Uterus (tissue), 2 donors: ENCODE measurements at regions not wholly inside any gene's neighbourhood (a gene's known extent, or its start where the extent isn't known, plus 50 kb on each side); places are given as distances from the start of the nearest gene placed in this dataset.

Experiments
- POLR2A ChIP-seq, 2 donors: fragments of 450-650 bp; IDR thresholded peaks; one replicate each; pipeline ENCODE4 v1.6.1; 2016; ENCODE audit warnings: antibody characterized with exemption in 2 of 2, mild to moderate bottlenecking in 1 of 2, moderate library complexity in 1 of 2
- TF ChIP-seq, protein P1 (sequence below), 4 experiments: fragments of 200-600 bp in 2 of 4; fragments of 450-650 bp in 2 of 4; sonication (generic) in 2 of 4; IDR thresholded peaks; one replicate each; pipeline ENCODE4 v1.5.1; 2016 to 2019; ENCODE audit warnings: antibody characterized with exemption in 4 of 4, mild to moderate bottlenecking in 2 of 4, moderate library complexity in 1 of 4

DNA sequence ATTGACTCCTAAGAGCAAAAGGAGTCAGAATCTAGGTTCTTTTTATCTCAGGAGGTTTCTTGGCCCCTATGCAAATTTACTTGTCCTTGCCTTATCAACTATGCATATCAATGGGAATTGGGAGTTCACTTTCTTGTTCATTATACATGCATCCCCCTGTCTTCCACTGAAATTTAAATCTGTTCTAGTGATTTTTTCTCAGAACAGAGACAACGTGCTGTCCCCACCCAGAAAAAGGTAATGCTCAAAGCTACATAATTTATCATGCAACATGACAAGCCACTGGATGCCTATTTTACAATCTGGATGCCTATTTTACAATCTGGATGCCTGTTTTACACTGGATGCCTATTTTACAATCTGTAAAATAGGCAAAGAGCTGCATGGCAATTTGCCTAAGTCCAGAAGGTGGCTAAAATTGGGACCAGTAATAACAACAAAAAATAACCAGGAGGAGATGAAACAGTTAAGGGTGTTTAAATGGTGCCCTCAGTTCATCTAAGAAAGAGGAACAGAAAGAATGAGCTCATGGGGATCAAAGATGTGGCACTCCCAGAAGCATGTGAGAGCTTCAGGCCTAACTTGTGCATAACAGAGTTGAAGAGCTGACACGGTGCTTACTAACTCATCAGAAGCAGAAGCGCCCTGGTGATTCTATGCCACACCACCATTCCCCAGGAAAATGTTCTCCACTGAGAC is 537.8 kb upstream of the BOD1L1 start:
- no peak for TF ChIP-seq POLR2A (IDR thresholded peaks at IDR 0.05)
- TF ChIP-seq, protein P1, sequence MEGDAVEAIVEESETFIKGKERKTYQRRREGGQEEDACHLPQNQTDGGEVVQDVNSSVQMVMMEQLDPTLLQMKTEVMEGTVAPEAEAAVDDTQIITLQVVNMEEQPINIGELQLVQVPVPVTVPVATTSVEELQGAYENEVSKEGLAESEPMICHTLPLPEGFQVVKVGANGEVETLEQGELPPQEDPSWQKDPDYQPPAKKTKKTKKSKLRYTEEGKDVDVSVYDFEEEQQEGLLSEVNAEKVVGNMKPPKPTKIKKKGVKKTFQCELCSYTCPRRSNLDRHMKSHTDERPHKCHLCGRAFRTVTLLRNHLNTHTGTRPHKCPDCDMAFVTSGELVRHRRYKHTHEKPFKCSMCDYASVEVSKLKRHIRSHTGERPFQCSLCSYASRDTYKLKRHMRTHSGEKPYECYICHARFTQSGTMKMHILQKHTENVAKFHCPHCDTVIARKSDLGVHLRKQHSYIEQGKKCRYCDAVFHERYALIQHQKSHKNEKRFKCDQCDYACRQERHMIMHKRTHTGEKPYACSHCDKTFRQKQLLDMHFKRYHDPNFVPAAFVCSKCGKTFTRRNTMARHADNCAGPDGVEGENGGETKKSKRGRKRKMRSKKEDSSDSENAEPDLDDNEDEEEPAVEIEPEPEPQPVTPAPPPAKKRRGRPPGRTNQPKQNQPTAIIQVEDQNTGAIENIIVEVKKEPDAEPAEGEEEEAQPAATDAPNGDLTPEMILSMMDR (IDR thresholded peaks at IDR 0.05) = no peak
